GM21717 (cell line): ENCODE measurements at regions not wholly inside any gene's neighbourhood (a gene's known extent, or its start where the extent isn't known, plus 50 kb on each side); places are given as distances from the start of the nearest gene placed in this dataset.
A peak's percentile ranks its signal among the peaks of the same experiment; 100 is the strongest.
"Not testable (repeated sequence)": the region's sequence is repeated elsewhere in the genome, so short reads cannot be mapped to it uniquely, and the experiment has no call there.

Experiments used
- ATAC-seq: cut with Tn5 transposase; IDR thresholded peaks from one replicate; pipeline ENCODE4 v1.9.1; 2021; ENCODE audit warnings: mild to moderate bottlenecking, moderate library complexity; ENCODE audit not compliant: unreplicated experiment

GRCh38 chr2:111551428-111551827 is 332.6 kb downstream of the ANAPC1 start:
- ATAC-seq: not testable (repeated sequence)

GRCh38 chr2:111552625-111553024 is 331.4 kb downstream of the ANAPC1 start:
- ATAC-seq: not testable (repeated sequence)

DNA sequence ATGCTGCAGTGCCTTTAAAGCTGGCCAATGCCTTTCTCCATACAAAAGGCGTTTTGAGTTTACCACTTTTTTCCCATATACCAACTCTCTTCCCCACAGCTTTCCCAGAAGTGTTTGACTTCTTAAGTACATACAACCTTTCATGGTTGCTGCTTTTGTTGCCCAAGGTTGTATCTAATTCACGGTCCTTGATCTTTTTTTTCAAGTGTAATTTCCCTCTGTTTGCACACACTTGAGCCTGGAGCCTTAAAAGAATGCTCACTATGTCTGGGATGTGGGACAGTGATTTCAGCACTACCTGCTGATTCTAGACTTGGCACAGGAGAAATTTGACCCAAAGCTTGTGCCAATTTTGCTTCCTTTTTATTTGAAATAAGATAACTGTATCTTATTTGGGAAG is 324.7 kb downstream of the ANAPC1 start:
- not testable (repeated sequence) for ATAC-seq

GRCh38 chr2:111559814-111560213 is 324.2 kb downstream of the ANAPC1 start:
- not testable (repeated sequence) for ATAC-seq

DNA sequence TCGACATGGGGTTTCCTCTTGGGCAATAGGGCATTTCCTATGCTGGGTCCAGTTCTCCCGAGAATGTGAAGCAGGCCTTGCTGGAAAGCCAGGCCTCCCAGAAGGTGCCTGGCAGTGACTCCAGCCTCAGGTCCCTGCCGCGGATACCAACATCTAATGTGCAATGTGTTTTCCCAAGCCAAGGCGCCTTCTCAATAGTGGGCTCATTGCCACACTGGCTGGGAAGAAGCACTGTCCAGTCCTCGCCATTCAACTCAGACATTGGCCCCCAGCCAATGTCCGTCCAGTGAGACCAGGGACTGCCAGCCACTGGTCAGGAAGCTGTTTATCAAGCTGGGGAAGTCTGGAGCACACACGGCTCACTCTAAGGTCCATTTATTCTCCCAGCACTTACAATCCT is 317.9 kb downstream of the ANAPC1 start:
- not testable (repeated sequence) for ATAC-seq

- not testable (repeated sequence) for ATAC-seq
Measured at GRCh38 chr2:111567233-111567632, 316.8 kb downstream of the ANAPC1 start.

GRCh38 chr2:111569356-111570199 is 314.4 kb downstream of the ANAPC1 start:
- not testable (repeated sequence) for ATAC-seq

GRCh38 chr2:111570300-111571114 is 313.5 kb downstream of the ANAPC1 start:
- ATAC-seq: peak; percentile 76

DNA sequence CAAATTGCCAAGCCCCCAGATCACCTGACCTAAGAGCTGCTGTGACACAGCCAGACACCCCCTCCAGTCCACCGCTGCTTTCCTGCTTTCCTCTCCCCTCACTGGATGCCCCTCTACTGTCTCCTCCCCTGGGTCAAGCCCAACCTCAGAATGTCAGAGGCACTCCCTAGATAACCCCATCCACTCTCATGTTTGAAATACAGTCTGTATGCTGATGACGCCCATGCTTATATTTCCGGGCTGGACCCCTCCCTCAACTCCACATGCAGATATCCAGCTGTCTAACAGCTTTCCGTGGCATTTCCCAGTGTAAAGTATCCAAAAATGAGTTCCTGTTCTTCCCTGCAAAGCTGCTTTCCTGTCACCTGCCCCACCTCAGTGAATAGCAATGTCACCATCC is 309.2 kb downstream of the ANAPC1 start:
- ATAC-seq: not testable (repeated sequence)

- ATAC-seq: not testable (repeated sequence)
Measured at GRCh38 chr2:111577154-111577885, 306.7 kb downstream of the ANAPC1 start.

DNA sequence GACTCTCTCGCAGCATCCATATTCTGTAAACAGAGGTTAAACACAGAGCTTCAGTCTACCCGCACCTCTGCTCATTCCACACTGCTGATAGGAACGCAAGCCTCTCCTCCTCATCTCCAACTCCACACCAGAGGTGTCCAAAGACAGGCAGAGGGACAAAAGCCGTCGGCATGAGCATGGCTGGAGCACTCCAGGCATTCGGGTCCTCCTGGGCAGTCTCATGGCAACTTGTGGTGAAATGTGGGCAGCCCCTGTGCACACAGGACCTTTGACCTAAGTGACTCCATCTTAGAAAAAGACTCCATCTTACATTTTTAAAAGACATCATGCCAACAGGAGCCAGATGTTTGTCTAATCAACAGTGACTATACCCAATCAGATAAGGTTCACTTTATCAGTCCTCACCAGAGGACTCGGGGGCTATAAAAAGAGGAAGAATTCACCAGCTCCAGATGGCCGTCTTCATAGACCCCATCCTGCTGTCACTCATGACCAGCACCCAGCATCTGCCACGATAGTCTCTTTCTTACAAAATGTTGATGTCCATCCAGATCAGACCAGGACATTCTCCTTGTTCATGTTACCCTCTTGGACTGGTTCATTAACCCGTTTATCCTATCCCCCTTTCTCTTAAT is 304.4 kb downstream of the ANAPC1 start:
- ATAC-seq: not testable (repeated sequence)

DNA sequence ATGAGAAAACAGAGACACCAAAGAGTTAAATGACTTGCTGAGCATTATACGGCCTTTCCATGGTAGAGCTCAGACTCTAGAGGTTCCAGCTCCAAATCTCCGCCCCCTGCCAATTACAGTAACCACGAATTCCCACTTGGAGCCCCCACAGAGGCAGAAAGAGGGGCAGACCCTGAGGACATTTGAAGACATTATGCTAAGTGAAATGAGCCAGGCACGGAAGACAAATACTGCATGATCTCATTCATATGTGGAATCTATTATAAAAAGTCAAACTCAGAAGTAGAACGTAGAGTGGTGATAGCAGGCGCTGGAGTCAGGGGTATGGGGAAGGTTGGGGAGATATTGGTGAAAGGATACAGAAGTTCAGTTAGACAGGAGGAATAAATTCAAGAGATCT is 303.4 kb downstream of the ANAPC1 start:
- ATAC-seq: not testable (repeated sequence)

- ATAC-seq: not testable (repeated sequence)
Measured at GRCh38 chr2:111582090-111582489, 301.9 kb downstream of the ANAPC1 start.

DNA sequence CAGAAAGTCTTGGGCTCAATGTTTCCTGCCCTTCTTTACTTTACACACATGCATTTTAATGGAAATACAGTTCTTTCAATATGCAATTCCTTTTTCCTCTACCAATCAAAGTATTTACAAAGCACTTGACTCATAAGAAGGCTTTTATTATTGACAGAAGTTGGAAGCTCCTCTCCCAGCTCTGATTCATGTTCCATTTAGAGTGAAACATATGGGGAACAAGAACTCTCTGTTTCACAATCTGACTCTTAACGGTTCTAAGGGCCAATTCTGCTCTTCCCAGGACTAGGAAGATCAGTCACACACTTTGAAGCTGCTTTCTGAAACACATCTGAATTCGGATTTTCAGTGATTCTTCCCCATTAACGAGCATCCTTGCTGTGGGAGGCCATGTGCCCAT is 300.5 kb downstream of the ANAPC1 start:
- ATAC-seq: not testable (repeated sequence)

DNA sequence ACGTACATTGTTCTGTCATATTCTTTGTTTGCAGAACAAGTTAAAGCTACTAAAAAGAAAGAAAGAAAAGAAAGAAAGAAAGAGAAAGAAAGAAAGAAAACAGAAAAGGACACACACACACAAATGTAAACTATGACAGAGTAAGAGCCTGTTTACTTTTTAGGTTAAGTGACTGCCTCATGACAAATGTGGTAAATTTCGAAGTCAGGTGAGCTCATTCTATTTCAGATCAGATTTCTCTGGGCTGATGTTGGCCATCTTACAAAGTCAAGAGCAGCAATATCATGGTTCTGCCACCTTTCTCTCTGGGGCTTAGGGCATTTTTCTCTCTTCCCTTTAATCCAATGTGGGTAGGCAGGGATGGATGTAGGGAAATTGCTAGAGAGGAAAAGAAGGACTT is 299.5 kb downstream of the ANAPC1 start:
- not testable (repeated sequence) for ATAC-seq

- not testable (repeated sequence) for ATAC-seq
Measured at GRCh38 chr2:111584950-111585349, 299.0 kb downstream of the ANAPC1 start.

- not testable (repeated sequence) for ATAC-seq
Measured at GRCh38 chr2:111586014-111586413, 298.0 kb downstream of the ANAPC1 start.

- not testable (repeated sequence) for ATAC-seq
Measured at GRCh38 chr2:111595072-111595471, 288.9 kb downstream of the ANAPC1 start.

GRCh38 chr2:111596808-111597705 is 286.9 kb downstream of the ANAPC1 start:
- ATAC-seq: not testable (repeated sequence)
